GM18517 (cell line): ENCODE measurements at regions not wholly inside any gene's neighbourhood (a gene's known extent, or its start where the extent isn't known, plus 50 kb on each side); places are given as distances from the start of the nearest gene placed in this dataset.
"Not testable (repeated sequence)": the region's sequence is repeated elsewhere in the genome, so short reads cannot be mapped to it uniquely, and the experiment has no call there.

Experiments used
- ATAC-seq: cut with Tn5 transposase; IDR thresholded peaks from one replicate; pipeline ENCODE4 v1.9.1; 2021; ENCODE audit warnings: mild to moderate bottlenecking, moderate library complexity; ENCODE audit not compliant: unreplicated experiment

GRCh38 chr10:53664282-53665019 is 891.9 kb upstream of the MBL2 start:
- no peak for ATAC-seq

DNA sequence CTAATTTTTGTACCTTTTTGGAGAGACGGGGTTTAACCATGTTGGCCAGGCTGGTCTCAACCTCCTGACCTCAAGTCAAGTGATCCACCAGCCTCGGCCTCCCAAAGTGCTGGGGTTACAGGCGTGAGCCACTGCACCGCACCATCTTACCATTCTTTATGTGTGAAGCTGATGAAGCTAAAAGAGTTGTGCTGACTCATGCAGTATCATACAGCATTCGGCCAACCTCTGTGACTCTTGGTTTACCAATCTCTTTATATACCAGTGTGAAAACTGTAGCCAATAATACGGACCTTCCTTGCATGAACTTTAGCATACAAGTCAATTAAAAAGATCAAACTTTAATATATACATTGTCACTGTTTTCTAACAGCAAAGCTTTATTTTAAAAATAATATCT is 878.2 kb upstream of the MBL2 start:
- no peak for ATAC-seq

GRCh38 chr10:53647221-53647620 is 874.6 kb upstream of the MBL2 start:
- ATAC-seq, result not testable (repeated sequence)

DNA sequence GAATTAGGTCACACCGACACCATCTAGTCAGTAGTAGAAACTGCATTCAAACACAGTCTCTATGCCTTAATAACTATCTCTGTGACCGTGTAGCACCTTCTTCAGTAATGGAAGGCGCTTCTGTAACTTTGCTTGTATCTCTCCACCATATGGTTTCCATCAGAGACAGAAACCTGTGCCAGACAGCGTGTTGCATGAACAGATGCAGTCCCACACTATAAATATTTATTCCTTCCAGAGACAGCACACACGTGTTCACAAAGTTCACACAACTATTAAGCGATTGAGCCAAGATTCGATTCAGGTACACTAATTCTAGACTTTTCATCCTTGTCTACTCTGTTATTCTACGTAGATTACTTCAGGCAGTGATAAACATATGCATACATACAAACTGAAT is 873.9 kb upstream of the MBL2 start:
- no peak for ATAC-seq

GRCh38 chr10:53645951-53646350 is 873.4 kb upstream of the MBL2 start:
- no peak for ATAC-seq

DNA sequence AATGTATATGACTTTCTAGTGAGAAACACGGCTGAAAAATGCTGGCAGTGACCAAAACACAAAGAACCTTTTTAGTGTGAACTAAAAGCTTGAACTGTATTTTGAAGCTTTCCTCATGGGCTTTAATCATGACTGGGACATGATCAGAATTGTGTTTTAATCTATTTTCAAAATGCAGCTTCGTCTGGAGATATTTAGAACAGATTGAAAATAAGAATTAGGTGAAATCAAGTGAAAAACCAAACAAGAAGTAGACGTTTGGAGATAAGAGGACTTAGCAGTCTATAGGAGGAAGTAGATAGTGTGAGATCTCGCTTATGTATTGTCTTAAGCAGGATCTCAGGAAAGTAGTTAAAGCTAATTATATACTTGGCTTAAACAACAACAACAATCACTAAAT is 865.4 kb upstream of the MBL2 start:
- ATAC-seq, result no peak

DNA sequence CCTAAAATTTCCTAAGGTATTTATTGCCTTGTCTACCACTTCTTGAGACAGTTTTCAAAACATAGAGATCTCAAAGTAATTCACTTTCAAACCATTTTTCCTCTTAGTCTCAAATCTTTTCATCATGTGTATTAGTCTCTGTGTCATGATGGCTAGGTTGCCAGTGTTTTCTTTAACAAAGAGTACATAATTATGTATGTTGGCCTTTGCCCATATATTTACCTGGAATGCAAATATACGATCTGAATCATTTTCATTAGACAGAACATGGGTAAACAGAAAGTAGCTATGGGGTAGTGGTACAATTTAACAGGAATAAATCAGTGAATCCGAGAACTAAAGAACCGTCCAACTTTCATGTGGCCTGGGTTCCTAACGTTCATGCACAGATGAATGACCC is 852.1 kb upstream of the MBL2 start:
- ATAC-seq, result no peak

DNA sequence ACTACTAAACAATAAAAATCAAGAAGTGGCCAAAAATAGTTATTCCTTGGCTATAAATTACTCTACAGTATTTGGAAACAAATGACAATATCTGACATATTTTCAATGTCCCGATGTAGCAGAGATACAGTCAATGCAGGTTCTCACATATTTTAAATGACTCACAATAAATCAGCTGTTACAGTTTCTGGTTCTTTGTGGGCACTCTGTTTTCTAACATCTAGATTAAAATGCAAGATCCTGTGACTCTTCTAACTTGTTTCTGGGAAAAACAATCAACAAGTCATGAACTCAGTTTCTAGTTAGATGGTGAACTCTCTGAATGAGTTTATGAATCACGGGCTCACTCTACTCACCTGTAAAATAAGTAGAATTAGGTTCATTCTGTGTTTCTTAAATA is 849.6 kb upstream of the MBL2 start:
- ATAC-seq, result no peak

DNA sequence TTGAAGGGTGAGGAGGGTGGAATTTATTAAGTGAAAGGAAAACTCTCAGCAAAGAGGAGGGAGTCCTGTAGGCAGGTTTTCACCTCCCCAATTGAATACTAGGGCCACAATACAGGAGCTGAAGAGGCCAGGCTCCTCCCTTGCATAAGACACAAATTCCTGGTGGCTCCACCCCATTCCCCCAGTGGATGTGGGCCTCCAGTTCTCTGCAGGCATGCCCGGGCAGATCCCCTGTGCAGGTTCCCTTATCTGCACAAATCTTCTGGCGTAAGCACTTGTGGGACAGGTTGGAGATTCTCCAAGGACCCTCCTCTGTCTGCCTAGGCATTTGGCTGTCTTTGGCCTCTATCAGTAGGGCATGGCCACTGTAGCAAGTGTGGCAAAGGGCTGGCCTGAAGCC is 847.1 kb upstream of the MBL2 start:
- no peak for ATAC-seq

- no peak for ATAC-seq
Observed at GRCh38 chr10:53607691-53608090, 835.1 kb upstream of the MBL2 start.

DNA sequence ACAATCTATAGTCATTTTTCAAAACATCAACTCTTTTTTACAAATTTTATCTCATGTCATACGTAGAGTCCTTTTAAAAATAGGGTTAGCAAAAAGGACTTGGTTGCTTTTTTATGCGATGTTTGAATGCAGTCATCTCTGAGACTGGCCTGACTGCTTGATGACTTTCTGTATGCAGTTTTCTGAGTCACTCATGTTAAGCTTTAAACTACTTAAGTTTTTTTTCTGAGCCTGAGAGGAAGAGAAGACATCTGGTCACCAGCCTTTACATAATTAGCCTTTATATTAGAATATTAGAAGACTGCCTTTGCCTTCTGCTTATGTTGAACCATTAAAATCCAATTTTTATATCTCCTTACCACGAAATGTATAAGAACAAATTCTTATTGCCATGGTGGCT is 834.4 kb upstream of the MBL2 start:
- ATAC-seq, result no peak

GRCh38 chr10:53601260-53601875 is 828.8 kb upstream of the MBL2 start:
- peak; percentile 75 for ATAC-seq

DNA sequence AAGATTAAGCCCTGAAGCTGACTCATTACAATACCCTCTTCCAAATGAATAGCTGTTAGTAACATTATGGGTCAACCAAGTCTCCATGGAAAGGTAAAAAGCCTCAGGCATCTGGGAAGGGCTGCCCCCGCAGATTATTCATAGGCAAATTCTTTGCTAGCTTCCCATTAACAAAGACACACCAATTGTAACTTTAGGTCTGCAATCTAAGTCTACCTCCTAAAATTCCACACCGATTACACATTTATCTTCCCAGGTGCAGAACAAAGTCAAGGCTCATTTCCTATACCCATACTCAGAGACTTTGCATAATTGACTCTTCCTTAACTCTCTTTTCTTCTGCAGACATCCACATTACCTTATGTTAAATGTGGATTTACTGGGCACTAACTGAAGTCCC is 826.3 kb upstream of the MBL2 start:
- no peak for ATAC-seq

GRCh38 chr10:53597835-53598251 is 825.3 kb upstream of the MBL2 start:
- no peak for ATAC-seq

DNA sequence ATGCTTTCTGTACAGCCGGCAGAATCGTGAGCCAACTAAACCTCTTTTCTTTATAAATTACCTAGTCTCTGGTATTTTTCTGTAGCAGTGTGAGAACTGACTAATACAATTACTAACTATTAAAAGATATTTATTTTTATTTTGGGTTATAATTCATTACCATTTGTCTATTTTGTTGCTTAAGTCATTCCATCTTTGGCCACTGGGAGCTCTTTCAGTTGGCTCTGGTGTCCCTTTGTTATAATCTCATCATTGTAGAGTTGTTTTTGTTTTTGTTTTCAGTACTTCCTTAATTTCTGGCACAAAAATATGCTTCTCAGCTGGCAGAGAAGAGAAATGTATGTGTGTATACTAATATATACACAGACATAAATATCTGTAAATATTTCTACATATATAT is 807.9 kb upstream of the MBL2 start:
- ATAC-seq, result no peak

DNA sequence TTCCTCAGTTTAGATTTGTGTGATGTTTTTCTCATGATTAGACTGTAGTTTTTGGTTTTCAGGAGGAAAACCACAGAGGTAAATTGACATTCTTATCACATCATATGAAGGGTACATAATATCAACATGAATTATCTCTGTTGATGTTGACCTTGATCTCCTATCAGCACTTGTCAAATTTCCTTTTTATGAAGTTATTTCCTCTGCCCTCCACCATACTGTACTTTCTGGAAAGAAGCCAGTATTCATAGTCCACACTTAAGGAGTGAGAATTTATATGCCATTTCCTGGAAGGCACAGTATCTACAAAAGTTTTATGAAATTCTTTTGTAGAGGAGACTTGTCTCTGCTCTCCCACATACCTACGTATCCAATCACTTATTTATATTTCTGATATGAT is 807.2 kb upstream of the MBL2 start:
- ATAC-seq, result no peak

DNA sequence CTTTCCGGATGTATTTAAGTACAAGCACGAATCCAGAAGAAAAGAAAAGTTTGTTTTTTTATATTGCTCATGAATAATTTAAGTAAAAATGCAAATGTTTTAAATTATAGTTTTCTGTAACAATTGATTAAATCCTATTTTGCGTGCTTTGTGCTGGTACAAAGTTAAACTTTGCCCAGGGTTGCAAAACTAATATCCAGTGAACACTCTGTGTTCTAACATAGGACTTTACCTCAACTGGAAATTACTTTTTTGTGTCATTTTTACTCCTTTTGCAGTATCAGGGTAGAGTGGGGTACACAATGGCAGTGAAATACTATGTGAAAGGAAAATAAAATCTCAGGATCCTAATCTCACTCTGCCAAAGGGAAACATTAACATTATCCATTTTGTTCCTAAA is 801.4 kb upstream of the MBL2 start:
- ATAC-seq, result no peak

DNA sequence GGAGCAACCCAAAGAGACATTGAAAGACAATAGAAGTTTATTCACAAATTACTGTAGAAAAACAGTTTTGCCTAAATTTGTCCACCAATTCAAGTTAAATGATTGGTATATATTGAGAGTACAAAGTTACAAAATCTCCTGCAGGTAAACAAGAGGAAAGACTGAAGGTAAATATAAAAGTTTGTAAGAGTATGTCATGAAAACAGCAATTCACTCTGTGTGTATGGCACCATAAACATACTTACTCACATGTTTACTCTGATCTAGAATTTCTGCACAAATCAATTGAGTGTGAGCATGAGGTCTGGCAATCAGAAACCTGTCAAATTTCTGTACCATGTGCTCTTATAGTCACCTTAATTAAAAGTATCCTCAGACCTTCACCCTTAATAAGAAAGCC is 800.9 kb upstream of the MBL2 start:
- no peak for ATAC-seq

DNA sequence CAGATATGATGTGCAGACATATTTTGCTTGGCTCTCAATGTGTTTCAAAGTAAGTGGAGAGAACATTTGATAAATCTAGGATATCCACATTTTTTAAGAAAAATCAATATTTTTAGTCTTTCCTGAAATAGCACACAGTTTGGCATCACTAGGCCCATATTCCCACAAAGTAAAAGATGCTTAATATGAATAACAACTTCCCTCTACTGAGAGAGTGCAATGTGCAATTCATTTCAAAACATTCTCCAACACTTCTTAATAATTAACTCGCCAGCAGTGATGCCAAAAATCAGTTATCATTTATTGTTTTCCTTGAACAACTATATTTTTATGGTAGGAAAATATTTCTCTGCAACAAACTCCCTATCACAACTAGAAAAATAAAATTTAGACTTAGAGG is 800.2 kb upstream of the MBL2 start:
- ATAC-seq, result no peak

DNA sequence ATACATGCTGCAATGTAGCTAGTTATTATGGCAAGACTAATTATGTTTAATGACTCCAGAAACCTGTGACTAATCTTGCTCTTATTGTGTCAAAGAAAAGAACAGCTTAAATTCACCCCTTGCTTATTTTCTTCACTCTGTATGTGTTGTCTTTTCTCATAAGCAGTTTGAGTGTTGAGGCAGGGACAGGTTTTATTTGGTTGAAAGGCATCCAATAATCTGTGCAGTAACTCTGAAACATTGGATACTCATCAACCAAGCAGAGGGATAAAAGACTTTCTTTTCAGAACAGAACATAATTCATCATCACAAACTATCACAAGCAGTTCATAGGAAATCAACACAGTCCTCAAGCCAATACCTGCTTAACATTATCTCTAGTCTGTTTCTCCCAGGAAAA is 797.6 kb upstream of the MBL2 start:
- no peak for ATAC-seq

DNA sequence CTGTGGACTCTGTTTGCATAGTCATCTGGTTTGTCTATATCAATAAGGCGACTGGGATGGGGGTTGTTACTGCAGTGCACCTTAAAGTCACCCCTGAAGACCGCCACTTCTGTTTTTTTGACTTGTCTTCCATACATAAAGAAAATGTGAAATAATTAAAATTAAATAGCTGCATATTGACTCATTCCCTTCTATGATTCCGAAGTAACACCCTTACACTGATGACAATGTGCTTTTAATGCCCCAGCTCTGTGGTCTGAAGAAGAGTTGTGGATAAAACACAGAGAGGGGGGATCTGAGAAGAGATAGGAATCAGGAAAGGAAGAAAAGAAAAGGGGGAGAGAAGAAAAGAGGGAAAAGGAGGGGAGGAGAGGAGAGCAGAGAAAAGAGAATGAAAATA is 796.9 kb upstream of the MBL2 start:
- ATAC-seq, result no peak

- no peak for ATAC-seq
Observed at GRCh38 chr10:53548664-53549063, 776.1 kb upstream of the MBL2 start.

DNA sequence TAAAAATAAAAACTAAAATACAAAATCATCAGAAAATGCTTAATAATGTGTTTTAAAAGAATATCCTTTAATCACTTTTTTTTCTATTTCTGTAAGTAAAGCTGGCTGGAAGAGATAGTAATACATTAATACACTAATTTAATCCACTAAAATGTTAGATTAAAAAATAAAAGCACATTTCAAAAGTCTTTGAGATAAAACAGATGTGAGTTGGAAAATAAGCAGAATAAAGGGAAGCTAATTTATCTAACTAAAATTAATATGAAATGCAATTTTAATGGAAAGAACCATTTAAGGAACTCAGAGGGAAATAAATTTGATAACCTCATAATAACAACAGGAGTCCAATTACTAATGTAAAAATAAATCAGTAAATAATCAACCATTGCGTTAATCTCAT is 774.8 kb upstream of the MBL2 start:
- ATAC-seq, result no peak
